KOPT-K1 (cell line): ENCODE measurements at regions not wholly inside any gene's neighbourhood (a gene's known extent, or its start where the extent isn't known, plus 50 kb on each side); places are given as distances from the start of the nearest gene placed in this dataset.

ENCODE experiments used
- H3K27ac ChIP-seq: fragments of 200-600 bp; sonication (generic); 2 replicates; pipeline ENCODE4 v1.5.1; 2016; ENCODE audit warnings: antibody characterized with exemption, mild to moderate bottlenecking, low read depth, low read length; ENCODE audit not compliant: poor library complexity, severe bottlenecking
- H3K36me3 ChIP-seq: fragments of 200-600 bp; sonication (generic); 2 replicates; pipeline ENCODE4 v1.5.1; 2017; ENCODE audit warnings: antibody characterized with exemption, mild to moderate bottlenecking, low read length, moderate library complexity; ENCODE audit not compliant: insufficient read depth
- H3K9me3 ChIP-seq: fragments of 200-600 bp; sonication (generic); 2 replicates; pipeline ENCODE4 v1.5.1; 2017; ENCODE audit warnings: antibody characterized with exemption, low read length, mild to moderate bottlenecking; ENCODE audit not compliant: insufficient read depth, poor library complexity, severe bottlenecking

DNA sequence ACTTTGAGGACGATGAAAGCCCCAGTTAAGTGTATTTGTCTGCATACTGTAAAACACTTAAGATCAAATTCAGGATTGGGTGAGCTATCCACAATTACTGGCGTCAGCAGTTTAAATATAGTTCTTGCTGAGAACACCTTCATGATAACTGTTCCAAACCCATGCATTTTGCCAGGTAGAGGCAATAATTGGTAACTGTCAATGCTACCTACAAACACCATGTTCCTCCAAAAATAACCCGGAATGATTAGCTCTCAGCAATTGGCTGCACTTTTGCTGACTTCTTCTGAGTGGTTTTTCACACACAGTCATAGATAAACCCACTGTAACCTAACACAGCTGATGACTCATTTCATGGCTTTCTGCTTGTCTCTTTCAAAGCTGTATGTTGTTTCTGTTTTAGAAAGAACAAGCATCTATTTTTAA, 1358.6 kb upstream of the GJE1 start:
- Histone ChIP-seq H3K36me3 (no peaks in the 10 kb centered on the region), H3K27ac (no peak overlapping the region), H3K9me3 (no peaks in the 10 kb centered on the region)

DNA sequence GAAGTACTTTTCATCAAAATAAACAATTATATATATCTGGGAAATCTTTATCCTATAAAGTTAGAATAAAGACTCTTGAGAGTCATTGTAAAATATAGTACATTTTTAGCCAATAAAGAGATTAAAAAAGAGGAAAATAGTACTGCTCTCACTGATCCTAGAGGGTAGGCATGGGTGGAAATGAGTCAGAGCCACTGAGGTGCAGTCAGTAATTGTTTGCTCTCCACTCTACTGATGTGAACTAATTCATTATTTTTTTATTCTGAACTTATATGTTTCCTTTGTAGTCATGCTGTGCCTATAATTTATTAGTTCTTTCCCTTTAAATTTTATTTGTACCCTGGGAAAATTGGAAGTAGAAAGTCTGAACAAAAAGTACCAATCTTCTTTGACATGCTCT, 1359.4 kb upstream of the GJE1 start:
- Histone ChIP-seq H3K9me3 (peaks cover 1% of the 10 kb centered on the region), H3K36me3 (no peaks in the 10 kb centered on the region), H3K27ac (no peak overlapping the region)

DNA sequence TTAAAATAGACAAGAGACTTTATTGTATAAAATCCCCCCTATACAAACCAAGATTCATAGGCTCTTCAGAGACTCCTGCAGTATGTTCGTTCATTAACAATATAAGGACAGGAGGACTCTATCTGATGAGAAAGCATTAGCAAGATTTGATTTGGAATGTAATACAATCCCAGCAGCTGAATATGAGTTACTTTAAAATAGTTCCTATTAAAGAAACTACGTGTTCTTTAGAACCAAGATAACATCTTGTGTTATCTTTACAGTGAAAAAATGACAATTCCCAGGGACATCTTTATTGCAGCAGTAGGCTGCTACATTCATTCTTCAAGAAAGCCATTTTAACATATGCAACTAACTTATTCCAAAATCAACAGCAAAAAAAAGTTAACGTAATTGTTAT, 1360.1 kb upstream of the GJE1 start:
- peaks cover 5% of the 10 kb centered on the region for H3K9me3 ChIP-seq
- H3K36me3 ChIP-seq, result no peaks in the 10 kb centered on the region
- no peak overlapping the region for H3K27ac ChIP-seq

DNA sequence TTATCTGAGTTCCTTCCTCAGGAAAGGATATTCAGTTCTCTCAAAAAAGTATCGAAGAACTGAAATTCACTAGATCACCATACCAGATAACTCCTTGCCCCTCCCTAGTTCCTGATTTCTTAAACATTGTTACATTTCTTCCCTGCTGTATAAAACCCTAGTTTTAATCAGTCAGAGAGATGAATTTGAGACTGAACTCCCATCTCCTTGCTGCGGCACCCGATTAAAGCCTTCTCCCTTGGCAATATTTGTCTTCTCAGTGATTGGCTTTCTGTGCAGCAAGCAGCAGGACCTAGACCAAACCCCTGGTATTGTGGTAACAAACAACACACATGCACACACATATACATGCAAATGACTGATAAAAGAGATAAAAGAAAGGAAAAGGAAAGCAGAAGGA, 1364.6 kb upstream of the GJE1 start:
- Histone ChIP-seq H3K27ac (no peak overlapping the region), H3K9me3 (peaks cover 5% of the 10 kb centered on the region), H3K36me3 (no peaks in the 10 kb centered on the region)

DNA sequence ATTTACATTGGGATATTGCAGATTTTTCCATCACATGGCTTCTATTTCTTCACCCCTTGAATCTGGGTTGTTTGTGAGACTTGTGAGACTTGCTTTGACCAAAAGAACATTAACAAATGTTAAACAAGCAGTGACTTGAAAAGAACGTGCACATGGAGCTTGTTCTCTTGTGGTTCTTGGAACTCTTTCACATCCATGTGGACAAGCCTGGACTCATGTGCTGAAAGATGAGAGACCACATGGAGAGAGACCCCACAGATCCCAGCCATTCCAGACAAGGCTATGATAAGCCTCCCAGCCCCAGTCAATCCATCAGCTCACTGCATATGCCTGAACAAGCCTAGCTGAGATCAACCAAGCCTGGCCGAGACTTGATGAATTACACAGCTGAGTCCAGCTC, 1365.7 kb upstream of the GJE1 start:
- Histone ChIP-seq H3K27ac (no peak overlapping the region), H3K9me3 (peaks cover 5% of the 10 kb centered on the region), H3K36me3 (no peaks in the 10 kb centered on the region)

DNA sequence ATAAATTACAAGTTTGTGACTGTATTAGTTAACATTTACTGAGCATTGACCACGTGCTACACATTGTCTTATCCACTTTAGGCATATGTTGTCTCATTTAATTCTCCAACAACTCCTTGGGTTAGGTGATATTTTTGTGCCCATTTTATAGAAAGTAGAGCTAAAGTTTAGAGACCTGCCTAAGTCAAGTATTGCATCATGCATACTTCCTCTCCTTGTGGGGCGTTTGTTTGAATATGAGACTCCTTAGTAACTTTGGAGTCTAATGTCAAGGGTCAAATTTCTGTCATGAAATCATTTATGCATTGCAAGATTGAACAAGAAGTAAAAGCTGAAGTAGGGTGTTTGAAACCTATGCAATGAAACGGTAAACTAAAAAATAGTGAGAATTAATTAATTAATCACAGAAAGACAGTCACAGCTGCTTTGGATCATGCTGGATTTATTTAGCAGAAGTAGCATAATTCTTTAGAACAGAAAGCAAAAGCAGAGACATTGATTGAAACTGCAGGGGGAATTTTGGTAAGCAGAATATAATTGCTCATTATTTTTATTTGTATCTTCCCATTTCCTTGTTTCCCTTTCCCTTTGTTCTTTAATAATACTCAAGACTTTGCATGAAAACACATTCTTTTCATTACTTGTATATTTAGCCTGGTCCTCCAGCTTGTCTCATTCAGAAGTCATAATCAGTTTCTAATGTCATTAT, 1374.4 kb upstream of the GJE1 start:
- Histone ChIP-seq H3K27ac (no peak overlapping the region), H3K9me3 (no peaks in the 10 kb centered on the region), H3K36me3 (no peaks in the 10 kb centered on the region)

DNA sequence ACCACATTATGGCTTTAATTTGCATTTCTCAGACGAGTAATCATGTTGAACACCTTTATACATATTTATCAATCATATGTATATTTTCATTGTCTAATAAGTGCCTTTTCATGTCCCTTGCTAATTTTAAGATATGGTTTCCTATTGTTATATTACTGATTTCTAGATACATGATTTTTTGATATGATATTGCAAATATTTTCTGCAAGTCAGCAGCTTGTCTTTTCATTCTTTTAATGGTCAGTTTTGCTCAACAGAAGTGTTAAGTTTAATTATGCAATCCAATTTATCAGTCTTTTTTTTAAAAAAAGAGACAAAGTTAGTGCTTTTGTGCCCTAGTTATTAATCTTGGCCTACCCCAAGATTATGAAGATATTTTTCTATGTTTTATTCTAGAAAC, 1377.8 kb upstream of the CITED2 start:
- Histone ChIP-seq H3K9me3 (peaks cover 3% of the 10 kb centered on the region), H3K27ac (no peak overlapping the region), H3K36me3 (no peaks in the 10 kb centered on the region)

DNA sequence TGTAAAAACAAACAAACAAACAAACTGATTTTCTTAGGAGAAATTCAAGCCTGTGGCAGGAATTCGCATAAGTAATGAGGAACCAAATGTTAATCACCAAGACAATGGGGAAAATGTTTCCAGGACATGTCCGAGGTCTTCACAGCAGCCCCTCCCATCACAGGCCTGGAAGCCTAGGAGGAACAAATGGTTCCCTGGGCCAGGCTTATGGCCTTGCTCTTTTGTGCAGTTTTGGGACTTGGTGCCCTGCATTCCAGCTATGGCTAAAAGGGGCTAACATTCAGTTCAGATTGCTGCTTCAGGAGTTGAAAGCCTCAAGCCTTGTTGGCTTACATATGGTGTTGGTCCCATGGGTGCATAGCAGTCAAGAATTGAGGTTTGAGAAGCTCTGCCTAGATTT, 1372.7 kb upstream of the CITED2 start:
- no peaks in the 10 kb centered on the region for H3K36me3 ChIP-seq
- no peak overlapping the region for H3K27ac ChIP-seq
- peaks cover 7% of the 10 kb centered on the region for H3K9me3 ChIP-seq

DNA sequence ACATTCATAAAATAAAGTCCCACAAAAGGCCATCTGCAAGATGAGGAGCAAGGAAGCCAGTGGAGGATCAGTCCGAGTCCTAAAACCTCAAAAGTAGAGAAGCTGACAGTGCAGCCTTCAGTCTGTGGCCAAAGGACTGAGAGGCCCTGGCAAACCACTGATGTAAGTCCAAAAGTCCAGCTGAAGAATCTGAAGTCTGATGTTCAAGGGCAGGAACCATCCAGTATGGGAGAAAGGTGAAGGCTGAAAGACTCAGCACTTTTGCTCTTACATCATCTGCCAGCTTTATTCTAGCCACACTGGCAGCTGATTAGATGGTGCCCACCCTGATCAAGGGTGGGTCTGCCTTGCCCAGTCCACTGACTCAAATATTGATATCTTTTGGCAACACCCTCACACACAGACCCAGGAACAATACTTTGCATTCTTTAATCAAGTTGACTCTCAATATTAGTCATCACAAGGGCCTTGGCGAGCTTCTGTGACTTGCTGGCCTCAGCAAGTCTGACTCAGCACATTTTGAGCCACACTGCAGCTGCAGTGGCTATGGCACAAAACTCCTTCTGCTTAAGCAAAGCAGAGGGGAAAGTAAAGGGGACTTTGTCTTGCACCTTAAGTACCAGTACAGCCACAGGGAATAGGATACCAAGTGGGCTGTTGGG, 1370.3 kb upstream of the CITED2 start:
- Histone ChIP-seq H3K9me3 (peaks cover 7% of the 10 kb centered on the region), H3K27ac (no peak overlapping the region), H3K36me3 (no peaks in the 10 kb centered on the region)

DNA sequence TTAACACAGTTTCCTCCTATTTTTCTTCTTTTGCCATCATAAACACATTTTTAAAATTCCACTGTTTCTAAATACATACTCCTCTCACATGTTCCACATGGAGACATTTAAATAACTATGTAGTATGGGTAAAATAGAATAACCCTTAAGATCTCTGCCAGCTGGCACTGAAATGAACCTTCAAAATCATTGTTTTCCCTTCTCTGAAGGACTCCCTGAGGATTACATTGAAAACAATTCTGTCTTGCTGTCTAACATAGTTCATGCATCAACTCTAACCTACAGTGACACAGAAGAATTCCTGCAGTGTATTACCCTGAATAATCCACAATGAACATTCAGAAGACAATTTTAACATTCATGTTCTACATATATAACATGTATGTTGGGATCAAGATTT, 1361.8 kb upstream of the CITED2 start:
- H3K36me3 ChIP-seq, result no peaks in the 10 kb centered on the region

DNA sequence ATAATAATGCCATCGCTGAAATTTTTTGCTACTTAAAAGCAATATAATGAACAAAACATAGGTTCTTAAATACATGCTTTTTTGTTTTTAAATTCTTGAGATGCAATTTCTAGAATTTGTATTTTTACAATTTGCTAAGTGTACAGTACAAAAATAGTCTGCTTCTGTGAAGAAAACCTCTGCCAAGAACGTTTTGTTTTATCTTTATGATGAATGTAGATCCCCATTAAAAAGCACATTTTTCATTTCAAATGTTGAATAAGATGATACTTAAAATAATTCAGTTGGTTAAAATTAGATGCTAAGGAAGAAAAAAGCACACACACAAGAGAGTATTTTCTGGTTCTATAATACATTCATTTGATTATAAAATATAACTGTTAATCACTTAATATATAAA, 1358.5 kb upstream of the CITED2 start:
- Histone ChIP-seq H3K36me3 (no peaks in the 10 kb centered on the region), H3K9me3 (no peaks in the 10 kb centered on the region), H3K27ac (no peak overlapping the region)

More for the DNA sequence above, 1361.8 kb upstream of the CITED2 start:
- H3K9me3 ChIP-seq, result no peaks in the 10 kb centered on the region
- H3K27ac ChIP-seq, result no peak overlapping the region

DNA sequence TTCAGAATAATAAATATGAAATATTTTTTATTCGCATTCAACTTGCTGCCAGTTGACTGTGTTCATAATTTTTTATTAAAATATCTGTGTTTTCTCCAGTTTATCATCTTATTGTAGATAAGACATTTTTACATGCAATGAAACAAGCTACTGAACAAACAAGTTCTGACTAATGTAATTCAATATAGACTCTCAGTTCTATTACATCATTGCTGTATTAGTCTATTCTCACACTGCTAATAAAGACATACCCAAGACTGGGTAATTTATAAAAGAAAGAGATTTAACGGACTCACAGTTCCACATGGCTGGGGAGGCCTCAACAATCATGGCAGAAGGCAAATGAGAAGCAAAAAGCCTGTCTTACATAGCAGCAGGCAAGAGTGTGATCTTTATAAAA, 1357.7 kb upstream of the CITED2 start:
- H3K27ac ChIP-seq, result no peak overlapping the region
- H3K9me3 ChIP-seq, result no peaks in the 10 kb centered on the region
- no peaks in the 10 kb centered on the region for H3K36me3 ChIP-seq

DNA sequence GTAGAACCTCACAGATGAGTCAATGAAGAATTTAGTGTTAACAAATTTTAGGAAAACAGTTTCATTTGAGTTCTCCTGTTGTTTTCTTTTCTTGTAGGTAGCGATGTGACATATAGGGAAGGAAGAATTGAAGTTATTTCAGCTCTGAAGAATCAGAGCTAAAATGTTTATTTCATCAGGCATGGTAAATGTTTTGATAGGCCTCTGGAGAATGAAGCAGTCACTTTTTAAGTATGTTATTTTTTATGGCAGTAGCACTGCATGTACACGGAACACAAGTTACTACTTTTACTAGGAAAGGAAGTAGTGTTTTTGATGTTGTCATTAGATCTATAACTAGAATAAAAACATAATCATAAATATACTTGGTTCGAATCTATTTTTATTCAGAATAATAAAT, 1357.3 kb upstream of the CITED2 start:
- Histone ChIP-seq H3K36me3 (no peaks in the 10 kb centered on the region), H3K27ac (no peak overlapping the region), H3K9me3 (no peaks in the 10 kb centered on the region)

DNA sequence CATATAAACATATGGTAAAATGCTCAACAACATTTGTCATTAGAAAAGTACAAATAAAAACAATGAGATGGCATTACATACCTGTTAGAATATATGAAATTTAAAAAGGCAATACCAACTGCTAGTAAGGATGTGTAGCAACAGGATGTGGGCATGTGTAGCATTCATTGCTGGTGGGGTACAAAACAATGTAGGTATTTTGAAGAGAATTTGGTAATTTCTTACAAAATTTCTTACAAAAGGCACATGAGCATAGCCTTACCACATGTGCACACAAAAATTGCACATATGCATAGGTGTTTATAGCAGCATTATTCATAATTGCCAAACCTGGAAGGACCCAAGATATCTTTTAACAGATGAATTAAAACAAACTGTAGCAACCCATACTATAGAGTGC, 1355.1 kb upstream of the CITED2 start:
- H3K27ac ChIP-seq, result no peak overlapping the region
- H3K36me3 ChIP-seq, result no peaks in the 10 kb centered on the region
- H3K9me3 ChIP-seq, result no peaks in the 10 kb centered on the region

DNA sequence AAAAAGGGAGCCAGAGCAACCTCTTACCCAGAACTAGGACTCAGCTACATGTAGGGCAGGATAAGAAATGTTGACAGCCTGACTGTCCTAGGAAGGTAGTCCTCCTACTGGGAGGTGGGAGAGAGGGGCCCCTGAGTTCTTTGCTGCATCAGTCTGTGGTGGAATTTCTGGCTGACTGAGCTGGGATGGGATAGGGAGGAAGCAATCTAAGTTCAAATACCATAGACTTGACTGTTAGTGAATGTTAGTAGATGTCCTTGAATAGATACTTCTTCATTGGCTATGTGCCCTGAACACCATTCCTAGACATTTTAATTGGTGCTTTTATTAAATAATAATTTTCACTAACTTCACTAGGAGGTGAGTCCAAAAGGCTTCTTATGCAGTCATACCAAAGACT, 1343.6 kb upstream of the CITED2 start:
- Histone ChIP-seq H3K27ac (no peak overlapping the region), H3K36me3 (no peaks in the 10 kb centered on the region)

DNA sequence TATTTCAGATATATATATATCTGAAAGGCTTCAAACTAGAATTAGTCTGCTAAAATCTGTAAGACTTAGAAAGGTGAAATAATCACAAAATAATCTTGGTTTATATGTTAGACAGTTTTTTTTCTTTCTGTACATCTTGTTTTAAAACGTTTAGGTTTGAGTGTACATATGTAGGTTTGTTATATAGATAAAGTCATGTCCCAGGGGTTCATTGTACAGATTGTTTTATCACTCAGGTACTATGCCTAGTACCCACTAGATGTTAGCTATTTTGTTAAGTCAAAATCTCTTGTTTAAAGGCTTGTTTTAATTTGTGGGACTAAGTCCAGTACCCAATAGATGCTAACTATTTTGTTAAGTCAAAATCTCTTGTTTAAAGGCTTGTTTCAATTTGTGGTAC, 1339.0 kb upstream of the CITED2 start:
- no peak overlapping the region for H3K27ac ChIP-seq
- no peaks in the 10 kb centered on the region for H3K9me3 ChIP-seq
- no peaks in the 10 kb centered on the region for H3K36me3 ChIP-seq

More for the DNA sequence above, 1343.6 kb upstream of the CITED2 start:
- H3K9me3 ChIP-seq, result no peaks in the 10 kb centered on the region
